PFSK-1 (cell line): ENCODE measurements at regions not wholly inside any gene's neighbourhood (a gene's known extent, or its start where the extent isn't known, plus 50 kb on each side); places are given as distances from the start of the nearest gene placed in this dataset.

Experiments used
- FOXP2 ChIP-seq: optimal IDR thresholded peaks from 2 replicates; pipeline ENCODE3; 2011; ENCODE audit warnings: borderline replicate concordance, control low read depth, inconsistent platforms; ENCODE audit not compliant: insufficient read depth; ENCODE audit errors: extremely low read length, extremely low read depth
- POLR2AphosphoS5 ChIP-seq: IDR thresholded peaks from 2 replicates; pipeline ENCODE4 v1.6.1; 2012; ENCODE audit warnings: low read depth, mild to moderate bottlenecking, control low read depth, low read length, moderate library complexity
- REST ChIP-seq, 2 experiments: IDR thresholded peaks; 2 replicates each; pipeline versions ENCODE4 v1.6.1 to v1.8.0; 2011 to 2012; ENCODE audit warnings: low read depth in 2 of 2, low read length in 2 of 2, control low read depth in 1 of 2, inconsistent platforms in 1 of 2, mild to moderate bottlenecking in 1 of 2, moderate library complexity in 1 of 2; ENCODE audit not compliant: insufficient read depth in 1 of 2
- SIN3A ChIP-seq: IDR thresholded peaks from 2 replicates; pipeline ENCODE4 v1.6.1; 2012; ENCODE audit warnings: mild to moderate bottlenecking, low read length, moderate library complexity, borderline replicate concordance; ENCODE audit not compliant: insufficient read depth
- TAF1 ChIP-seq: IDR thresholded peaks from 2 replicates; pipeline ENCODE4 v1.6.1; 2012; ENCODE audit warnings: low read length, control low read depth, borderline replicate concordance; ENCODE audit not compliant: insufficient read depth

GRCh38 chr4:53721263-53721662 is 130.0 kb upstream of the LNX1 start:
- TF ChIP-seq REST (IDR thresholded peaks at IDR 0.05; ENCODE audit: insufficient read depth in 1 of 2, low read depth in 2 of 2, low read length in 2 of 2) (no peak), POLR2AphosphoS5 (no peak), FOXP2 (no peak), SIN3A (no peak), TAF1 (no peak)

GRCh38 chr4:53720776-53721175 is 129.5 kb upstream of the LNX1 start:
- TF ChIP-seq FOXP2, result no peak
- no peak for TF ChIP-seq REST (IDR thresholded peaks at IDR 0.05; ENCODE audit: insufficient read depth in 1 of 2, low read depth in 2 of 2, low read length in 2 of 2)
- TF ChIP-seq SIN3A, result no peak
- TF ChIP-seq POLR2AphosphoS5, result no peak
- no peak for TF ChIP-seq TAF1

- TF ChIP-seq TAF1, result no peak
- no peak for TF ChIP-seq SIN3A
- TF ChIP-seq FOXP2, result no peak
- no peak for TF ChIP-seq REST (IDR thresholded peaks at IDR 0.05; ENCODE audit: insufficient read depth in 1 of 2, low read depth in 2 of 2, low read length in 2 of 2)
- no peak for TF ChIP-seq POLR2AphosphoS5
Measured at GRCh38 chr4:53717064-53717549, 125.8 kb upstream of the LNX1 start.

- TF ChIP-seq POLR2AphosphoS5 (no peak), SIN3A (no peak), FOXP2 (no peak), REST (IDR thresholded peaks at IDR 0.05; ENCODE audit: insufficient read depth in 1 of 2, low read depth in 2 of 2, low read length in 2 of 2) (no peak), TAF1 (no peak)
Measured at GRCh38 chr4:53716471-53717063, 125.3 kb upstream of the LNX1 start.

GRCh38 chr4:53716011-53716410 is 124.7 kb upstream of the LNX1 start:
- TF ChIP-seq REST (IDR thresholded peaks at IDR 0.05; ENCODE audit: insufficient read depth in 1 of 2, low read depth in 2 of 2, low read length in 2 of 2) (no peak), FOXP2 (no peak), TAF1 (no peak), SIN3A (no peak), POLR2AphosphoS5 (no peak)
